SU-DHL-6 (cell line): ENCODE measurements at regions not wholly inside any gene's neighbourhood (a gene's known extent, or its start where the extent isn't known, plus 50 kb on each side); places are given as distances from the start of the nearest gene placed in this dataset.

Experiments
- CTCF ChIP-seq: fragments of 200-600 bp; sonication (generic); IDR thresholded peaks from one replicate; pipeline ENCODE4 v1.5.1; 2017; ENCODE audit warnings: antibody characterized with exemption, mild to moderate bottlenecking, low read length, moderate library complexity; ENCODE audit not compliant: insufficient read depth, poor library complexity, severe bottlenecking
- EZH2phosphoT487 ChIP-seq: fragments of 200-600 bp; sonication (generic), shearing (Covaris generic); conservative IDR thresholded peaks from 2 replicates; pipeline ENCODE4 v1.6.1; 2018; ENCODE audit warnings: mild to moderate bottlenecking, antibody characterized with exemption, low read length, moderate library complexity, mixed read lengths

- TF ChIP-seq CTCF (no peak), EZH2phosphoT487 (no peak)
Observed at GRCh38 chr21:25501462-25501861, 105.8 kb downstream of the MRPL39 start.
